ENCODE measurements at regions not wholly inside any gene's neighbourhood (a gene's known extent, or its start where the extent isn't known, plus 50 kb on each side); places are given as distances from the start of the nearest gene placed in this dataset.

GRCh38 chr9:28923351-28923750, 1350.1 kb upstream of the C9orf72 start:
- TF ChIP-seq ZNF146 (tag by site-specific recombination; IDR thresholded peaks at IDR 0.05) = no peak
- TF ChIP-seq HOXC10 (CRISPR knock-in tag; IDR thresholded peaks at IDR 0.05) = no peak
- TF ChIP-seq, protein P1, sequence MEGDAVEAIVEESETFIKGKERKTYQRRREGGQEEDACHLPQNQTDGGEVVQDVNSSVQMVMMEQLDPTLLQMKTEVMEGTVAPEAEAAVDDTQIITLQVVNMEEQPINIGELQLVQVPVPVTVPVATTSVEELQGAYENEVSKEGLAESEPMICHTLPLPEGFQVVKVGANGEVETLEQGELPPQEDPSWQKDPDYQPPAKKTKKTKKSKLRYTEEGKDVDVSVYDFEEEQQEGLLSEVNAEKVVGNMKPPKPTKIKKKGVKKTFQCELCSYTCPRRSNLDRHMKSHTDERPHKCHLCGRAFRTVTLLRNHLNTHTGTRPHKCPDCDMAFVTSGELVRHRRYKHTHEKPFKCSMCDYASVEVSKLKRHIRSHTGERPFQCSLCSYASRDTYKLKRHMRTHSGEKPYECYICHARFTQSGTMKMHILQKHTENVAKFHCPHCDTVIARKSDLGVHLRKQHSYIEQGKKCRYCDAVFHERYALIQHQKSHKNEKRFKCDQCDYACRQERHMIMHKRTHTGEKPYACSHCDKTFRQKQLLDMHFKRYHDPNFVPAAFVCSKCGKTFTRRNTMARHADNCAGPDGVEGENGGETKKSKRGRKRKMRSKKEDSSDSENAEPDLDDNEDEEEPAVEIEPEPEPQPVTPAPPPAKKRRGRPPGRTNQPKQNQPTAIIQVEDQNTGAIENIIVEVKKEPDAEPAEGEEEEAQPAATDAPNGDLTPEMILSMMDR (tag by site-specific recombination; IDR thresholded peaks at IDR 0.05) = no peak
- TF ChIP-seq ZNF274 (IDR thresholded peaks at IDR 0.05; ENCODE audit: low read length) = no peak
- no peak for TF ChIP-seq ZNF274 (tag by site-specific recombination; IDR thresholded peaks at IDR 0.05; ENCODE audit: borderline replicate concordance)
- no peak for TF ChIP-seq ZNF670 (tag by site-specific recombination; IDR thresholded peaks at IDR 0.05; ENCODE audit: low read depth)
- no peak for TF ChIP-seq ZNF510 (tag by site-specific recombination; IDR thresholded peaks at IDR 0.05; ENCODE audit: insufficient replicate concordance)
- no peak for TF ChIP-seq YY2 (tag by site-specific recombination; IDR thresholded peaks at IDR 0.05)

Measured in HEK293 (cell line).